GM18499 (cell line): ENCODE measurements at regions not wholly inside any gene's neighbourhood (a gene's known extent, or its start where the extent isn't known, plus 50 kb on each side); places are given as distances from the start of the nearest gene placed in this dataset.
"Not testable (repeated sequence)": the region's sequence is repeated elsewhere in the genome, so short reads cannot be mapped to it uniquely, and the experiment has no call there.

Experiments used
- ATAC-seq: cut with Tn5 transposase; IDR thresholded peaks from one replicate; pipeline ENCODE4 v1.9.1; 2021; ENCODE audit warnings: moderate number of reproducible peaks; ENCODE audit not compliant: insufficient read depth, unreplicated experiment

GRCh38 chr4:10781805-10782204 lies 97.2 kb upstream of the CLNK start:
- no peak for ATAC-seq

DNA sequence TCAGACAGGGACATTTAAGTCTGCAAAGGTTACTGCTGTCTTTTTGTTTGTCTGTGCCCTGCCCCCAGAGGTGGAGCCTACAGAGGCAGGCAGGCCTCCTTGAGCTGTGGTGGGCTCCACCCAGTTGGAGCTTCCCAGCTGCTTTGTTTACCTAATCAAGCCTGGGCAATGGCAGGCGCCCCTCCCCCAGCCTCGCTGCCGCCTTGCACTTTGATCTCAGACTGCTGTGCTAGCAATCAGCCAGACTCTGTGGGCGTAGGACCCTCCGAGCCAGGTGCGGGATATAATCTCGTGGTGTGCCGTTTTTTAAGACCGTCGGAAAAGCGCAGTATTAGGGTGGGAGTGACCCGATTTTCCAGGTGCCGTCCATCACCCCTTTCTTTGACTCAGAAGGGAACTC lies 96.2 kb upstream of the CLNK start:
- ATAC-seq, result not testable (repeated sequence)

- ATAC-seq, result not testable (repeated sequence)
Observed at GRCh38 chr4:10775132-10775531, 90.6 kb upstream of the CLNK start.

DNA sequence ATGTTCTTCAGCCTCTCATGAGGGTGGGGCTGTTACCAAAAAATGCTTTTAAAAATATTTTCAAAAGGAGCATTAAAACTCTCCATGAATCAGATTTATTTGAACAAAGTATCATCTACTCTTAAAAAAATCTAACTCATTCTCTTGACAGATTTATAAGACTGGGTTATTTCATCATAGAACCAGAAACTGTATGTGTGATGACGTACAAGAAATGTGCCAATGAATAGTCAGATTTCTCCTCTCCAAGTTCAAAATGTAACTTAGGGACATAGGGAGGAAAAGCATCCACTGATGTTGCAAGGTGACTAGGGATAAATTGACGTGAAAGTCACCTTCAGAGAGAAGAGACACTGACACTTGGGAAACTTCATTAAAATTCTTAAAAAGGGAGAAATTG lies 89.1 kb upstream of the CLNK start:
- ATAC-seq, result no peak

DNA sequence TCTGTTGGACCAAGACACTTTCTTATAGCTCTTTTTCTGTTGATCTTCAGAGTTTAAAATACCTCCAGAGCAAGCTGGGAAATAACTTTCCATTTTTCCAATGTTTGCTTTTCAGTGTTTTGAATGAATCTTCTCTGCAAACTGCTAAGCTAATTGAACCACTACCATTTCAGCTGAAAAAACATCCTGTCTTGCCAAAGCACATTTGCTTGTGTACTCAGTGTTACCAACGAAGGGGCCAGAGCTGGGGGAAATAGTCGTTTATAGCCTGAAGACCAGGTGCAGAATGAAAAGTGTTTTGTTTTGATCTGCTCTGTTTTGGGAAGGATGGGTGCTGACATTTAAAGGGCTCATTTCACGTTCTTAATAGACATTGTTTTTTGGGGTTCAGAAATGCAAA lies 88.4 kb upstream of the CLNK start:
- no peak for ATAC-seq

- no peak for ATAC-seq
Observed at GRCh38 chr4:10765386-10765785, 80.8 kb upstream of the CLNK start.

- ATAC-seq, result no peak
Observed at GRCh38 chr4:10762561-10762960, 78.0 kb upstream of the CLNK start.

- ATAC-seq, result no peak
Observed at GRCh38 chr4:10761903-10762302, 77.3 kb upstream of the CLNK start.

DNA sequence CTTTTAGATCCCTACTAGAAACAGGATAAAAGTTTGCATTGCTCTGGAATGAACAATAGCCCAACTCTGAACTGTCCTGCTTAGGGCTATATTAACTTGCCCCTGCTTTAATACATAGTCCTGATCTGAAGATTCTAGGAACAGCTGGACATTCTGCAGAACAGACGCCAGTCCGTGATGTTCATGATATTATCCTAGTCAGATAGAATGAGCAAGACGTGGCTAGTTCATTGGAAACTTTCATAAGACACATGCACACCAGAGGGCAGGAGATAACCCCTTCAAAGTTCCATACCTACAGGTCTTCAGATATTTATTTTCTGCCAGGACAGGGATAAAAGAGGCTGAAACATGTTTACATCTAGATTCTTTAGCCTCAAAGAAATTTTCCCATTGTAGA lies 75.5 kb upstream of the CLNK start:
- no peak for ATAC-seq

- no peak for ATAC-seq
Observed at GRCh38 chr4:10758906-10759305, 74.3 kb upstream of the CLNK start.

DNA sequence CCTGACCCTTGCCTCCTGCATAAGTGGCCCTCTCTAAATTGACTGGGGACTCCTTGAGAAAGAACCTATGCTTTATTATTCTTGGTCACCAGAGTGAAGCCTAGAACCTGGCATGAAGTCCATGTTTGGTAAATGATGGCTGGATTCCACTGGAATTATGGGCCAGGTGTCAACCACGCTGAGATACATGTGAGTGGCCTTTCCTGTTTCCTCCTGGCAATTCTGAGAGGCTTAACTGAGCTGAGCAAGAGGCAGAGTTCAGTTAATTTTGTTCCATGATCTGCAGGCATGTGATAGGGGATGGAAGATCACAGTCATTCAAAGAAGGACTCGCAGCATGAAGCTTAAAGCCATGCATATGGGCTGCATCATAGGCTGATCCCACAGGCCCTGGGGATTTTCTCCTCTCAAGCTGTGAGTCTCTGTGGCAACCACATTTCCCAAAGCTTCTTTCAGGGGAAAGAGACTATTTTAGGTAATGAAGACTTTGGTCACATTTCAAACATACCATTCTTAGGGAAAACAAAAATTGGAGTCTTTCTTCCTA lies 69.4 kb upstream of the CLNK start:
- ATAC-seq, result no peak

DNA sequence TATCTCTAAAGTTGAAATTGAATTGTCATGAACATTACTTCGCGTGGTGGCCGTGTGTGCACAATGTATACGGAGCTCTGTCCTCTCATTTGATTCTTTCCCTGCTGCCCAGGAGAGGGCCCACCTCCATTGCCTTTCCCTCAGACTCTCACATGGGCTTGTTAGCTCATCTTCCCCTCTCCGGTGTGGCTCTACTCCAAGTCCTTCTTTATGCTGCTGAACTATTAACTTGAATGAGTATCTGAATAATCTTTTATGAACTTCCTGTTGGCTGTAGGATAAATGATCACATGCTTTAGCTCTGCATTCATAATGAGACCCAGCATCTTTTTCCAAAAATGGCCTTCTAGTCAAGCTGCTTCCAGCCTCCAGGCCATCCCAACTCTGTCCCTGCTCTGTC lies 68.8 kb upstream of the CLNK start:
- no peak for ATAC-seq

DNA sequence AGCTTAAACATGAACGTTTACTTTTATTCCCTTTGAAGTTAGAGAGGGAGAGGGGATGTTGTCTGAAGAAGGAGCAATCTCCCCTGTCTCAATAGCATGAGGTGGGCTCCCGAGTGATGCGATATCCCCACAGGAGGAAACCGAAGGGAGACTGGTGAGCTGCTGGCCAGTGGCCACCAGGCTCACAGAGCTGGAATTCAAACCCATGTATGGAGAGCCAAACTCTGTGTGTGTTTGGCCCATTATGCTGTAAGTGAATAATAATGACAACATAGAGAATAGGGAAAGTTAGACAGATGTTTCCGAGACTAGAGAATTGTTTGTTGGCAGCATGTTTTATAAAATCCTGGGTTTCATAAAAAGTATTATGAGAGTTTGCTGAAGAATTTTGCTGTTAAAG lies 66.1 kb upstream of the CLNK start:
- no peak for ATAC-seq

GRCh38 chr4:10747186-10747585 lies 62.6 kb upstream of the CLNK start:
- ATAC-seq, result peak; percentile 32

GRCh38 chr4:10746371-10747171 lies 62.0 kb upstream of the CLNK start:
- ATAC-seq, result no peak

DNA sequence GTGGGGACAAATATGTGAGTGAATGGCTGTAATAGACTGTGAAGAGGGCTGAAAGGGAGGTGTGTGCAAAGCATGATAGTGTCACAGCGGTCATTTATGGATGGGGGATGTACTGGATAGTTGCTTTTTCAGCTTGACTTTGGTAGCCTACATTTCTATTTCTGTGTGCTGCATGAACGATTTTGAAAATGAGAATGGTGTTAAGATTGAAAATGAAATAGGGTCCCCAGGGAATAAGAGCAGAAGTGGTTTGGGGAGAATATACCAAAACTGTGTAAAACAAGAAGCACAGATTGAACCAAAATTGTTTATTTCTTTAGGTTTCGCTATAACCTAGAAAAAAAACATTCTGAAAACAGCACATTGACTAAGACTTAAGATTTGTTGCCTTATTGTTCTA lies 58.8 kb upstream of the CLNK start:
- peak; percentile 56 for ATAC-seq

- no peak for ATAC-seq
Observed at GRCh38 chr4:10741961-10742699, 57.6 kb upstream of the CLNK start.

DNA sequence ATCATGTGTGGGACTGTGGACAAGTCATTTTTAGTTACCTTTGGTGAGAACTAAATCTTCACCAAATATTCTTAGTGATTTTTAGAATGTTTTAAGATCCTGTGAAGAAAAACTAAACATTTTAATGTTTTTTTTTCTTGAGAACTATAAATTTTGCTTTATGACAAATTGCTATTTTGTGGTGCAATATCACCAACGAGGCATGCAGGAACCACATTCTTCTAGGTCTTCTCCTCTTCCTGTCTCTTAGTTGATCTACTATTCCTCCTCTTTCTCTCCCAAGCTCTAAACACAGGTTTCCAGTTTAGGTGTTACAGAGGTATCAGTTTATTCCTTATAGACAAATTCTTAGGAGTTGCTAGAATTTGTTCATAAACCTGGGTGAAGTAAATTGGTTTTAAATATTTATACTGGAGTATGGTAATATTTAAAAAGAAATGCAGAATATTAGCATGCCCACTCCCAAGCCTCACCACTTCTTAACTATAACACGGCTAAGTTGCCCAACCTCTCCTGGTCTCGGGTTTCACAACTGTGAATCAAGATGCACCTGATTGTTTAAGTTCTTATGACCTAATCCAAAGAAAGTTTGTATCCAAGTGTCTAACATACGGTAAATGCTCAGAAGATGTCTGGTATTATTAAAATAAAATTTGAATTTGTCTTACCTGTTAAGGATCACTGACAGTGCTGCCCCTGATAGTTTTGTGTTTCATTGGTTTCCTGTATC lies 56.5 kb upstream of the CLNK start:
- ATAC-seq, result no peak

- no peak for ATAC-seq
Observed at GRCh38 chr4:10740251-10740650, 55.7 kb upstream of the CLNK start.

GRCh38 chr4:10738826-10739489 lies 54.4 kb upstream of the CLNK start:
- no peak for ATAC-seq
